ENCODE measurements at regions not wholly inside any gene's neighbourhood (a gene's known extent, or its start where the extent isn't known, plus 50 kb on each side); places are given as distances from the start of the nearest gene placed in this dataset.

DNA sequence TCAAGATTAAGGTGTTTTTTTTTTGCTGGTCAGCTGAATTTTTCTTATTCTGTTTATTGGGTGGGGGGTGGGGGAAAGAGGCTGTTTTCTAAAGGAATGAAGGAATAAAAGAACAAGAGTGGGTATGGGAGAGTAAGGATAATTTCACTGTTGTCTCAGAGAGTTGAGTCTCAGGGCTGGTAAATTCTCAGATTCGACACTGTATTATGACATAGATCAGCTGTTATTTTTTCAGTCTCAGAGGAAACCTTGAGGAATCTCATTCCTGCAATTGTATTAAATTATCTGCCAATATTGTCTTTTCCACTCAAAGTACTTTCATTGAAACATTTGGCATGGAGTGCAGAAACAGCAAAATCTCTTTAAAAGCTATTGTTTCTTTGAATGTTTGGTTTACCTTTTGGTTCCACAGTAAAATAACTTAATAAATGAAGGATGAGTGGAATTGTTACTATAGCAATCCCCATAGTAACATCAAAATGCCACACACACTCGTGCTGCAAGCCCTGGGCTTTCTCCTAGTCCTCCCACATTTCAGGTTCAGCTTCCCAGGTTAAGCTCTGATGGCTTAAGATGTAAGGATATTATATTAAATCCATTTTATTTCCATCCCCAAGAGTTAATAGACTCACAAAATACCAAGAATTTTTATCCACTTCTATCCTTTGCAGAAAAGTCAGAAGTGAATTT, 478.7 kb upstream of the TCF4 start:
- DNase-seq, result no peak

DNA sequence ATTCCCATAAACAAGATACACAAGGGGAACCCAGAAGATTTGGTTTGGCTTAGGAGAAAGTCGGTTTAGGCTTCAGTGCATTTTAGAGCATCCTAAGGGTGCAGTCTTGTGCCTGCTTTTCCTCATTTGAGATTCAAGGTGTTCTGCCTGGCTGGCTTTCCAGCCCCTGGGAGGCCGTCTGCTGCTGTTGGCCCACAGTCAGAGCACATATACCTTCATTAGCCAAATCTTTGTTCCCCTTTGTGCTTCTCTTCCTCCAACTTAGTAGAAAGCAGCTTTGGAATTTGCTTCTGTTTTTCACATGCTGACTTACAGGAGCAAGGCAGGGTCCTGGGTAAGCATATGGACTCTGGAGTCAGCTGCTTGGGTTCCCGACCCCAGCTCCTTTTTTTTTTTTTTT, 477.1 kb upstream of the TCF4 start:
- DNase-seq, result no peak

DNA sequence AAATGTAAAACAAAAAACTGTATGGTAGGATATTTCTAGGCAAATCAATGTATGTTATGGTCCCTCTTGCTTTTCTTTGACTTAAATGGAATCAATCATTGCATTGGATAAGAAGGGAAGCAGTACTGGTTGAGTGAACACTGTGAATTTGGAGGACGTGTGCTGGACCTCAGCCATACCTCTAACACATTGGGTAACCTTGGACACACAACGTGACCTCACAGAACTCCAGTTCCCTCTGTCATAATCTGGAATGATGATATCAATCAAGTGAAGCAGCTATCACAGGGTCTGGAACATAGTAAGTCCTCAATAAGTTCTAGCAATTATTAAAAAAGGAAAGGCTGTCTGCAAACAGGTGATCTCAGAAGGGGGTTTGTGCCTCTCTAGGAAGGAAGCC, 474.9 kb upstream of the TCF4 start:
- no peak for DNase-seq

DNA sequence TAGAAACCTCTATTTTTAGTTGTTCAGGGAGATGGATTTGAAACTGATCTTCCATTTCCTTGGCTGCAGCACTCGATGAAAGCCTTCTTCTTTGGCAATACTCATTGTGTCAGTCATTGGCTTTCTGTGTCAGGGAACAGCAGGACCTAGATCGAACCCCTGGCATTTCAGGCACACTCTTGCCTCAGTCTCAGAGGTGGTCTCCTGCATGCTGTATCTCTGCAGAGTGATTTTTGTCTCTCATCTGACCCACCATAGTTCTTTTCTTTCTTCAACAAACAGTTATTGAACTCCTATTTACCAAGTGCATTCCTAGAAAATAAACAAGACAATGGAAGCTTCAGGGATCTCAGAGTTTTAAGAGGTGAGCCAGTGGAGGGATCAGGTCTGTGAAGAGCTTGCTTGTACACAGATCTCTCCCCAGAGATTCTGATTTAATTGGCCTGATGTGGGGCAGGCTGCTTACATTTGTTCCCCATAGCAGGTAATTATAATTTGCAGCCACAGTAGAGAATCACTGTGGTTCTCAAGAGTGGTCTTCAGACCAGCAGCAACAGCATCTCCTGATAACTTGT, 473.1 kb upstream of the TCF4 start:
- no peak for DNase-seq

DNA sequence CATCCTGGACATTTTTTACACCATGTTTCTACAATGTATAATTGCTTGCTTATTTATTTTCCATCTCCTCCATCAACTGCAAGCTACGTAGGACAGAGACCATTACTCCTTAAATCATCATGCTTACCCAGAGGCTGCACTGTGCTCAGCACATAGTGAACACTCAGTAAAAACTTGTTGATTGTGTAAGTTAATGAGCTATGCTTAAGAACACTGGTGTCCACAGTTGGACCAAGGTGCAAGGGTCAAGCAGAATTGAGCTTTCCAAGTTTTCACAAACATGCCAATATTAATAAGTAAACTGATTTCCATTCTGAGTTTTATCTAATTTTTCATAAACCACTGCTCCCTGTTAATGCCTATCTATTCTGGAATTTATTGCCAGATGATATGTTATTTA, 464.2 kb upstream of the TCF4 start:
- no peak for DNase-seq

DNA sequence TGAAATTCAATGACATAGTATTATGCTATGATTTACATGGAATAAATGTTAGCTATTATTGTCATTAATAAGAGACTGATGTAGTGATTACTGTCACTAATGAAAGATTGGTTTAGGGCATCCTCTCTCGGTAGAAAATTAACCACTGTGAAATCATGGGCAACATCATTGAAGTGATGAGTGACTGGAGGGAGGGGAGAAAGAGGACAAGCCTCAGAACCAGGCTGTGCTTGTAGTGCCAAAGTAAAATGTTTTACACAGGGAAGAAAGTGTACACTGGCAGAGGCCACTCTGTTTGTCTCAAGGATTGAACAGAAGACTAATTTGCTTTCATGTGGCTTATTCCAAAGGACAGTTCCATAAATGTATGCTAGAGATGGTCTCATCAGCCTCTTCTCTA, 456.2 kb upstream of the TCF4 start:
- no peak for DNase-seq

DNA sequence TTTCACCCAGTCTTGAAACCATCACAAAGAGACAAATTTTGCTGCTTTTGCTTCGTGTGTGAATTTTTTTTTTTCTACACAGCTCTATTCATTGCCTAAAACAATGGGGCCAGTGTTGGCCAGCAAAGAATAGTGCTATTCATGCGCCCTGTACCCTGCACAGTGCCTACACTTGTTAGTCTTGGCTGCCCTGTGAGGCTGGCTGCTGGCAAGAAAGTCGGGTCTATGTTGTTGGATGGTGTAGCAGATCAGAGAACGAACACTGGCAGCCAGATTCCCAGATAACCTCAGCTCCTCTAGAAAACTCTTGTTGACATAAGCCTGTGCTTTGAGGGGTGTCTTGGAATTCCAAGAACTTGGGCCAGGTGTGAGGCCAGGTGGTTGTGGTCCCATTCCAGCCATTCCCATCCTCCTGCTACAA, 455.7 kb upstream of the TCF4 start:
- no peak for DNase-seq

DNA sequence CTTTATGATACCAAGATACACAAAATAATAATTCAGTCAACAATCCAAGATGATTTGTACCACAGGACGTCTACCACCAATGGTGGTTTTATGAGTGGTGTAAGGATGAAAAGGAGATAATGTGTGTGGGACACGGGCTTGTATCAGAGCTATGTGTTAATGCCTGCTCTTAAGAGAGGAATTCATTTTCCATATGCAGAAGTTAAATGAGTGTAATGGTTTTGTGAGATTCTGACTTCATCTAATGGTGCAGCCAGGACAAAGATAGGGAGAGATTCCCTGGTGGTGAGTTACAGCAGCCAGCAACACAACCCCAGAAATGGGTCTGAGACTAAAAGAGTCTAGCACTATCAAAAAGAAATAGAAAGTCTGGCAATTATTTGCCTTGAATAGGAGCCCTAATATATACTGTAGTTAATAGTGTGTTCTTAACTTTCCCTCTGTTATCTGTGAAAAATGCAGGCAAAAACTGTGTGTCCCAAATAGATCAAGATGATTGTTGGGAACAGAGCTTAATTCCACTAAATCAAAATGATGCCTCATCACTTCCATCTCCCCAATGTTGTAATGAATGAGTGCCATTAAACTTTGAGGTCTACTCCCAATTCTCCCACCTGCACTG, 455.0 kb upstream of the TCF4 start:
- no peak for DNase-seq

DNA sequence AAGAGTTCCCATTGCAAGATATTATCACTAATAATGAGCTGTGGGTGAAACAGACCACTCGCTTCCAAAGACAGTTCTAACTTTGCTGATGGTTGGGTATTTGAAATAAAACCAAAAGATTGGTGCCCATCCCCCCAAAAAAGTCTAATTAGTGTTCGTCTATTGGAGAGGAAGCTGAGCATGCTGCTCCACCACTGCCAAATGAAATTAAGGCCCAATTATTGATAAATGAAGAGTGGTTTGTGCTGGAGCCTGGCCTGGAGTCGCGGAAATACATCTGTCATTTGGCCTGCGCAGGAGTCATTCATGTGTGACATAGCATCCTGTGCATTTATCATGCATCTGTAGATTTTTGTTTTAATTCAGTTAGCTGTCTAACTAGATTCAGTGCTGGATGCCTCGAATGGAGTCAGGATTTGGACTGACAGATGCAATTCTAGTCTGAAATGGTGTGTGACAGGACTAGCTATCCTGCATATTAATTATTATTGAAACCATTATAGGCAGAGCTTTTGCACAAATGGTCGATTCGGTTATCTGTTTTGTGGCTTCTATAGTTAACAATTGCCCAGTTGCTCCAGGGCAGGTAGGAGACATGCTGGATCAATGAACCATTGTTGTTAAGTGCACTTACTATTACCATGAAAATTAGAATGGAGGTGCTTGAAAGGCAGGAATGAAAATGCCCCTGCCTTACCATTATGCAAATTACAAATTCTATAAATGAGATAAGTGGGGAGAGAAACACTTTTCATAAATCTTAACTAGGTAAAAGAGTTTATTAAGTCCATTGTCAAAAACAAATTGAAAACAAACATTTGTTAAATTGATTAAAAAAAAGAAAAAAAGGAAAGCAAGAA, 450.4 kb upstream of the TCF4 start:
- DNase-seq, result no peak

DNA sequence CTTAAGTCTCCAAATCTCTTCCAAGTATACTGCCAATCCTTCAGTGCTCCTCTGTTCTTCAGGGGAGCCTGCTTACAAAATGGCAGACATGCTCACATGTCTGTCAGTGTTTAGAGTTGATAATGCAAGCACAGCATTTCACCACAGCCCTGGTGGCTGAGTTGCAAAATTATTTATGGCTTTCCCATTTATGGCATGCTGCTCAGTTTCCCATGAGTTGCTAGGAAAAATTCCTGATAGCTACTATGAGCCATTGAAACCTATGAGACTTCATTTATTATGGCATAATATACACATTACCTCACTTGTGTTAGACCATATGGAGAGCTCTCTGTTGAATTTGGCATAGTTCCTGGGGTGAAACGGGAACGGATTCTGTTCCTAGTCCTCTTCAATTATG, 448.7 kb upstream of the TCF4 start:
- DNase-seq, result no peak

DNA sequence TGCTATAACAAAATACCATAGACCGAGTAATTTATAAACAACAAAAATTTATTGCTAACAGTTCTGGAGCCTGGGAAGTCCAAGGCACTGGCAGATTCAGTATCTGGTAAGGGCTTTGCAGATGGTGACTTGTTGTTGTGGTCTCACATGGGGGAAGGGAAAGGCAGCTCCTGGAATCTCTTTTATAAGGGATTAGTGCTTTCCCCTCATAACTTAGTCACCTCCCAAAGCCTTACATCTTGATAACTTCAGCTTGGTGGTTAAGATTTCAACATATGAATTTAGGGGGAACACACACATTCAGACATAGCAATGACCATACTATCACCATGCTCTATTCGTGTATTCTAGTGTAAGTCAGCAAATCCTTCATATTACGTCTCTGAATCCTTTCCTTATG, 447.6 kb upstream of the TCF4 start:
- DNase-seq, result no peak

DNA sequence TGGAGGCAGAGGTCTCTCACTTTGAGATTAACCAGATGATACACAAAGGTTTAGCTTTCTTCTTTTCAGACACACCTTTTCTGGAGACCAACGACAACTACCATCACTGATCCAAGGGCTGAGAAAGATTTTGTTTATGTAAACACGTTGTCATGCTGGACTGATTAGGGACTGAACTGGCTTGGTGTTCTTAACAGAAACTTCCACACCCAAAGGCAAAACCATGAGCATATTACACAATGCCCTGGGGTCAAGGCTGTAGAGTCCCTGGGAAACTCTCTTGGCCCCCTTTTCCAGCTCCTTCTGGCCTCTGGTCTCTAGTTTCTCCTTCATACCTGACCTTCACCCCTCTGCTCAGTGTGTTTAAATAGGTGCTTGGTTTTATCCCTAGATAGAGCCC, 447.0 kb upstream of the TCF4 start:
- DNase-seq, result no peak

DNA sequence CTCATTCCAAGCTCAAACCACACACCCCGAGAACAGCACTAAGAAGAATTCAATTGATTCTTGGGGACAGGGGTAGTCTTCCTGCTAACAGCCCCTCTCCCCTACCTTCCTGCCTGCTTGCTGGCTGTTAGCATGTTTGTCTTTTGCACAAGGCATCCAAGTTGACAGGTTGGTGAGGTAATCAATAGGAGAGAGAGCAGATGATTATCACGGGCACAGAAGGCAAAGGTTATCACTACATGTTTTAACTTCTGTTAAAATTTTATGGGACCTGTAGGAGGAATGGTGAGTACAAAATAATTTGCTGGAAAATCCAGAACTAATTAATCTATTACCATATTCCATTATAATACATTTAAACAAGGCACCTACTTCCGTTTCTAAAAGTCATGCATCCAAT, 442.1 kb upstream of the TCF4 start:
- no peak for DNase-seq

DNA sequence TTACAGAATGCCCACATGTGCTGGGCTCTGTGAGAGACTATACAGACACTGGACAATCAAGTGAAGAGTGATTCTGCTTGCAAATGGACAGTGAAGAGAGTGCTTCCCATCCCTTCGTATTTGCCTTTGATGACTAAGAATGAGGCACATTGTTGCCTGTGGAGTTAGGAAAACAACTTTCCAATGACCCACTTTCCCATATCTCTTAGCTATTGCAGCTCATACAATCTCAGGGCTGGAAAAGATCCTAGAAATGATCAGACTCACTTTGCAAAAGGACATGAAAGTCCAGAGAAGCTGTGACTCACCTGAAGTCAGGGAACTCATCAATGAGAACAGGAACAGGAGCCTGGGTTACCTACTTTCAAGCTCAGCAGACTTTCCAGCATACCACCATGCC, 440.5 kb upstream of the TCF4 start:
- DNase-seq, result no peak

DNA sequence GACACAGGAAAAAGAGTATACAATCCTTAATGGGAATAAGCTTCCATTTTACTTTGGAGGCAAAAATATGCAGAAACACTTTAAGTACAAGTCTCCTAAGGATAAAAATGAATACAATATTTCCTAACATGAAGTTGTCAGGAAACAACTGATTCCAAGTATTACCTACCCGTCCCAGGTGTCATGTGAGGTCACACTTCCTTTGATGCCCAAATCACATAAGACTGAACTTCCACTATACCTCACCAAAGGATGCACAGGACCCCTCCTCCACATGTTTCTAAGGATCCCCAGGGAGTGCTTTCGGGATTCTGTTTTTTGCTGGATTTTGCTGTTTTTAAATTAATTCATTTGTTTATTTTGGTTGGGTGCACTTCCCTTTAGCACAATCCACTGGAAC, 438.5 kb upstream of the TCF4 start:
- no peak for DNase-seq

DNA sequence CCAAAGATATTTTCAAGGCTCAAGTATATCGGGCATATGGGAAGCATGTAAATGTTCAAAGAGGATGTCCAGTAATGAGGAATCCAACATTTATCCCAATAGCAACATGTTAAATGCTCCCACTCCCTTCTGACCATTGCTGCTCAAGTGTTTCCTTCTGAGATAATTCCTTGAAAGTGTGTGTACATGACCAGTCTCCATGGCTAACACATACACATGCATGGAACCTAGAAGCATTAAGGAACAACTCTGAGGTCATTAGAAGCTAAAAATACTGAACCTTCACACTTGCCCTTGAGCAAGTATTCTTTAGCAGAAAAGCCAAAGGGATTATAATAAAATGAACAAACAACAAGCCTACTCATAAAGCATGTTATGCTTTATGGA, 433.8 kb upstream of the TCF4 start:
- DNase-seq, result no peak

DNA sequence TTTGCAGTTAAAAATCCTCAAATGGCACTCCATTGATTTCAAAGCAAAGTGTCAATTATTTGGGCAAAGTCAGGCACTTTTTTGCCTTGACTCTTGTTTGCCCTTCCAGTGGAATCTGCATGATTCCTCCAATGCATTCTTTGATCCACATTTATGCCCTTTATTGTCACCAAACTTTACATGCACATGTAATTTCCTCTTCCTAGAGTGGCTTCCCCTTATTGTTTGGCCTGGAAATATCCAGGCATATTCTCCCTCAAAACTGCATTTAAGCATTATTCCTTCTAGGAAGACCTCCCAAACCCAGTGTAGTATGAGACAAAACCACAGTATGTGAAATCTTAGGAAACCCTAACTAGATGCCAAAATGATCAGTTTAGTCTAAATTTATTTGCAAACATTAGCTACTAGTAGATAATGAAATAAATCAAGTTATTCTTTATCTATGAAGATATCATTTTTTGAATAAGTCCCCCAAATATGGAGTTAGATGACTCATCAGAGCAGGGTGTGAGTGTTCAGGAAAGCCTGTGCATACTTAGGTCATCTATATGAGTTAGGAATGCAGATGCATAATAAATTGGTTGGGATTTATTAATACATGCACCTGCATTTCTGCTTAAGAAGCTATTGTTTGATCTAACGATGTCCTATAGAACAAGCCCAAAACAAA, 433.3 kb upstream of the TCF4 start:
- no peak for DNase-seq

DNA sequence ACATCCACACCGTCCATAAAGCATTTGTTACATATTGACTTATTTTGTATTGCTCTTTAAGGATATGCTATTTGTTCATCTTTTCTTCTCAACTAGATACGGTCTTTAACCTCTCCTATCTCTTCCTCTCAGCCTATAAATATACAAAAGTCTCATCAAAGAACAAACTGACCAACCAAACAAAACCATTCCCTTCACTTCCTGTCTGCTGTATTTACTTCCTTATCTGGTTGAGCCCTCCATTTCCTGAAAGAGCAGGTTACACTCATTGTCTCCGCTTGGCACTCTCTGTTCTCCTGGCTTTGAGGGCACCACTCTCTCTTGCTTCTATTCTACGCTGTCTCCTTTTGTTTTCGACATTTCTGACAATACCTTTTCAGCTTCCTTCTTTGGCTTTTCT, 431.9 kb upstream of the TCF4 start:
- DNase-seq, result no peak

DNA sequence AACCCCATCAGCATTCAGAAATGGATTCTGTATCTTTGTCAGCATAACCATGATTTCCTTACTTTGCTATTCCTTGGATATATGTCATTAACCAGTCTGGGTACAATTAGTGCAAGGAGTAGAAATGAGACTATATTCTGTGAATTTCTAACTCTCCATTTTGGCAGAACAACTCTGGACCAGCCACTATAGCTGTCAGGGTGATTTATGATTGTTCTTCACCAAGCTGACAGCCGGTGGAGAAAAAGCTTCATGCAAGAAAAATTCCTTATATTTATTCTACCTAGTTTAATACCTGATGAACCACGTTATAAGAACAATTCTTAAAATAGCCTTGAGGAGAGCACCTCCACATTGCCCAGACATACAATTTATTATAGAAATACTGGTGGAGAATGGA, 431.2 kb upstream of the TCF4 start:
- no peak for DNase-seq

DNA sequence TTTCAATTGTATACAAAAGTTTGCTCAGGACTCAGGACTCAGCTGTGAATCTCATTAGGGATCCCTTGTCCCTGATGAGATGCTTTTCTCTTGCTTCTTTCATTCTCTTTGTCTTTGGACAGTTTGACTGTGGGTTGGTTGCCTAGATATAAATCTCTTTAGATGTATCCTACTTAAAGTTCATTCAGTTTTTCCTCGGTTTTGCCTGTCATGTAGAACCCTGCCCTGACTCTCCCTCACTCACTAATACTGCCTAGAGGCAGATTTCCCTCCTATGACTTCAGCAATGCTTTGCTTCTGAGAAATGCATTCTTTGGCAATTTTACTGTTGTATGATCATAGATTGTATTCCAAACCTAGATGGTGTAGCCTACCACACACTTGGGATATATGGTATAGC, 421.4 kb upstream of the TCF4 start:
- DNase-seq, result no peak

DNA sequence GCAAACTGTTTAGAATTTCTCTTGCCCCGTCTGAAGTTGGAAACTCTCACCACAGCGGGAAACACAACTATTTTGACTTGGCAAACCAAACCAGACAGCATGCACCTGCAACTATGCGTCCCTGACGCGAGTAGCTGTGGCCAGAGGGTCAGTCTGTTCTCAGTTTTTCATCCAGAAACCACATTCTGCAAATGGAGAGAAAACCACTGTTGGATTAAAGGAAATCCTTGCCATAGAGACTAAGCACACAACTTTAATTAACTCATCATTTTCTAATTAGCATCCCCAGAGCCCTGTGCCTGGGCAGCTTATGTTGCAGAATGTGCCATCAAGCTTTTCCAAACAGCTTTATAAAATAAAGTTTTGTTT, 415.7 kb upstream of the TCF4 start:
- no peak for DNase-seq

DNA sequence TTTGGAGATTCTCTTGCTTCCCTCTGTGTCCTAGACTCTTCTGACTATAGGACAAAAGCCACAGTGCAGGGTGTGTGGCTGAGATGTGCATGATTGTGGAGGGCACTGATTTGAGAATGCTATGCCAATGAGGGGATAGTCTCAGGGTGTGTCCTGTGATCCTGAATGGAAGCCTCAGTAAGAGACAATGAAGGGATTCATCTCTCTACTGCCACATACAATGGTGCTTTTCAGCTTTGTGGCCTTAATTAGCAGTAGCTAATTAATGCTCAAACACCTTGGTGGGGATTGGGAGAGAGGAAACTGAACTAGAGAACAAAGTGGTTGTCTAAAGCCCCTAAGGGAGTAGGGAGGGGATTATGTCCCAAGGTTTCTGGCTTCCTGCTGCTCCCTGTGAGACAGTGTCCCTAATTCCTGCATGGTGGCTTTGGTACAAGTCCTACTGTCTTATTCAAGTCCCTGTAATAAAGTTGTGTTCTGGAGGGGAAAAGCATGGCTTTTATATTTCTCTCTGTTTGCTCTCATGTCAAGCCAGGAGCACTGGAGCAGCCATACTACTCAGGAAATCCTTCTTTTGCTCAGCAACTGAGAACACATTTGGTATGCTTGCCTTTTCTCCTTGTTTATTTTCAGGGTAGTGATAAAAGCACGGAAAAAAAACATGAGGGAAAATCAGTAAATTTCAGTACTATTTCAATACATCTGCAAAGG, 415.2 kb upstream of the TCF4 start:
- DNase-seq, result no peak

DNA sequence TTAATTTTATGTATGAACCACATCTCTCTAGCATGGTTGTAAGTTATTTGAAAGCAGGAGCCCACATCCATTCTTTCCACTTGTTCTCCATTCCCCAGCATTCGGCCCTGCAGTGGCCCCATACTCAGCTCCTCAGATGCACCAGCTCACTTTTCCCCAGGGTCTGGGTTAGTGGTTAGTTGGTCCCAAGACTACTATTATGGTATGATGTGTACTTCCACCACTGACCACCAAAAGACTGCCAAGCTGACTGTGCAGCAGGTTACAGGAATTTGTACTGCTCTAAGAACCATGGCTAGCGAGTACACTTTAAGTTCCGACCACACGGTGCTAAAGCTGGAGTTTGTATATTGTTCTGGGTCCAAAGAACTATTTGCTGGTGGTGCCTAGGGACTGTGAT, 413.6 kb upstream of the TCF4 start:
- DNase-seq, result no peak
